Stomach smooth muscle (tissue), 2 donors: ENCODE measurements at regions not wholly inside any gene's neighbourhood (a gene's known extent, or its start where the extent isn't known, plus 50 kb on each side); places are given as distances from the start of the nearest gene placed in this dataset.

ENCODE experiments used
- H3K27ac ChIP-seq: one replicate; pipeline ENCODE4 v1.7.0; 2013; ENCODE audit warnings: mild to moderate bottlenecking, low read length, inconsistent platforms
- H3K27me3 ChIP-seq, 2 donors: one replicate each; pipeline ENCODE4 v1.7.0; 2013; ENCODE audit warnings: low read length in 2 of 2; ENCODE audit not compliant: insufficient read depth in 2 of 2, control insufficient read depth in 1 of 2
- H3K36me3 ChIP-seq, 2 donors: one replicate each; pipeline ENCODE4 v1.7.0; 2013; ENCODE audit warnings: low read length in 2 of 2; ENCODE audit not compliant: control insufficient read depth in 2 of 2, insufficient read depth in 2 of 2
- H3K4me1 ChIP-seq: one replicate; pipeline ENCODE4 v1.7.0; 2013; ENCODE audit warnings: low read length; ENCODE audit not compliant: control insufficient read depth, insufficient read depth
- H3K4me3 ChIP-seq, 2 donors: one replicate each; pipeline ENCODE4 v1.7.0; 2013; ENCODE audit warnings: low read length in 2 of 2
- H3K9ac ChIP-seq, 2 donors: one replicate each; pipeline ENCODE4 v1.7.0; 2013; ENCODE audit warnings: low read length in 2 of 2, mild to moderate bottlenecking in 1 of 2
- H3K9me3 ChIP-seq, 2 donors: one replicate each; pipeline ENCODE4 v1.7.0; 2013; ENCODE audit warnings: low read length in 2 of 2; ENCODE audit not compliant: control insufficient read depth in 2 of 2
- donor health status: healthy.
- donor health status: Pancreatic carcinoma.

DNA sequence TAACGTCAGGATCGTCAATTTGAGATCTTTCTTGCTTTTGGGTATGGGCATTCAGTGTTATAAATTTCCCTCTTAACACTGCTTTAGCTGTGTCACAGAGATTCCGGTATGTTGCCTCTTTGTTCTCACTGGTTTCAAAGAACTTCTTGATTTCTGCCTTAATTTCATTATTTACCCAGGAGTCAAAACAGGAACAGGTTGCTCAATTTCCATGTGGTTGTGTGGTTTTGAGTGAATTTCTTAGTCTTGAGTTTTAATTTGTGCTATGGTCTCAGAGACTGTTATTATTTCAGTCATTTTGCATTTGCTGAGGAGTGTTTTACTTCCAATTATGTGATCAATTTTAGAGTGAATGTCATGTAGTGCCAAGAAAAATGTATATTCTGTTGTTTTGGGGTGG, 153.1 kb downstream of the PCDH17 start:
- Histone ChIP-seq H3K4me3 (no peak overlapping the region), H3K27me3 (no peaks in the 10 kb centered on the region), H3K27ac (no peak overlapping the region), H3K36me3 (no peaks in the 10 kb centered on the region), H3K4me1 (no peaks in the 10 kb centered on the region), H3K9ac (no peak overlapping the region), H3K9me3 (peaks cover 0 to 4% of the 10 kb centered on the region in 2 donors)

DNA sequence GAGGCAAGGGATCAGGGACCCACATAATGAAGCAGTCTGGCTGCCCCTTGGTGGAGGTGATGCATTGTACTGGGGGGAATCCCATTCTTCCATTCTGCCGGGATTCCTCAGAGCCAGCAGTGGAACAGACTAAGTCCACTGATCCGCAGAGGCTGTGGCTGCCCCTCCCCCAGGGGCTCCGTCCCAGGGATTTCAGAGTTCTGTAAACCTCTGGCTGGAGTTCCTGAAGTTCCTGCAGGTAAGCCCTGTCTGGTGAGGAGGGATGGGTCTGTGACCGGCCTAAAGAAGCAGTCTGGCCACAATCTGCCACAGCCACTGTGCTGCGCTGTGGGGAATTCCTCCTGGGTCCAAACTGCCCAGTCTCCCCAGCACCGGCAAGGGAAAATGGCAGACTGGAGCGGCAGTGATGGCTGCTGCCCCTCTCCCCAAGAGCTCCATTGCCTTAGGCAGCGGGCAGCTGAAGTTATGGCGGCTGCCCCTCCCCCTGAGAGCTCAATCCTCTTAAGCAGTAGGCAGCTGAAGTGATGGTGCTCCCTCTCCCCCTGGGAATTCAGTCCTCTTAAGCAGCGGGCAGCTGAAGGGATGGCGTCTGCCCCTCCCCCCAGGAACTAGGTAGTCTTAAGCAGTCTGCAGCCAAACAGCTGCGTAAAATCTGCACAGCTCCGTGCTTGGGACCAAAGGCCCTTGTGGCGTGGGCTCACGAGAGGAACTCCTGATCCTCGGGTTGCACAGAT, 155.7 kb downstream of the PCDH17 start:
- peaks cover 0 to 4% of the 10 kb centered on the region in 2 donors for H3K9me3 ChIP-seq
- no peak overlapping the region for H3K4me3 ChIP-seq
- H3K9ac ChIP-seq, result no peak overlapping the region
- no peak overlapping the region for H3K27ac ChIP-seq
- H3K4me1 ChIP-seq, result no peaks in the 10 kb centered on the region
- no peaks in the 10 kb centered on the region for H3K36me3 ChIP-seq
- no peaks in the 10 kb centered on the region for H3K27me3 ChIP-seq

DNA sequence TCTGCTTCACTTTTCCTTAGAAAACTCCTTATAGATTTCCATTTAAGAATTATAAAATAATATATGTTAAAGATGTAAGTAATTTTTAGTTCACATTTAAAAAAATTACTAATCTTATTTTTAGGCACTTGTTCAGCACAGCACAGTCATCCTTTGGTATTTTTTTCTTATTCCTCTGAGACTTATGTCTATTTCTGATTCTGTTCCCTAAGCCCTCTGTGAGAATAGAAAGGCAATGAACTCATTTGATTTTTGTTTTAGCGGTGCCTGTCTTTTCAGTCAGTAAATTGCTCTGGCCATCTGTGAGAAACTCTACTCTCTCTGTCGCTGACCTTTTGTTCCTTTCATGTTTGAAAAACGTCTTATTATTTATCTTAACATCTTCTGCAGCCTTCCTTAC, 168.1 kb downstream of the PCDH17 start:
- Histone ChIP-seq H3K36me3 (no peaks in the 10 kb centered on the region), H3K27me3 (no peaks in the 10 kb centered on the region), H3K9me3 (no peaks in the 10 kb centered on the region), H3K4me3 (no peak overlapping the region), H3K4me1 (no peaks in the 10 kb centered on the region), H3K27ac (no peak overlapping the region), H3K9ac (no peak overlapping the region)

DNA sequence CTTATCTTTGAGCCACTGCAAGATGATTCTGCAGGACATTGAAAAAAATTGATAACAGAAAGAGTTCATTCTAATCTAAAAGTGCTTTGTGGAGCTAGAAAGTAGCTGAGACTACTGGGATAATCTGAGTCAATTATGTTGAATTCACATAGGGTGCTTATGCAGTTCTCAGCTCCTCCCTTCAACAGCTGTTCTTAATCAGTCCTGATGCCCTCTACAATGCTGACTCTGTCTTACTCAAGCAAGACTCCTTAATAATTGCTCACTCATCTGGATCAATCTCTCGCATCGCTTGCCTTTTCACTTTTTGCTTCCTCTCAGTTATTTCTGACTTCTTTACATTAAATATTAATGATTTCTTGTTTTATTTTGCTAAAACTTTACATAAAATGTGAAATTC, 182.1 kb downstream of the PCDH17 start:
- Histone ChIP-seq H3K9me3 (no peaks in the 10 kb centered on the region), H3K27ac (no peak overlapping the region), H3K9ac (no peak overlapping the region), H3K27me3 (no peaks in the 10 kb centered on the region), H3K4me1 (no peaks in the 10 kb centered on the region), H3K4me3 (no peak overlapping the region), H3K36me3 (no peaks in the 10 kb centered on the region)

DNA sequence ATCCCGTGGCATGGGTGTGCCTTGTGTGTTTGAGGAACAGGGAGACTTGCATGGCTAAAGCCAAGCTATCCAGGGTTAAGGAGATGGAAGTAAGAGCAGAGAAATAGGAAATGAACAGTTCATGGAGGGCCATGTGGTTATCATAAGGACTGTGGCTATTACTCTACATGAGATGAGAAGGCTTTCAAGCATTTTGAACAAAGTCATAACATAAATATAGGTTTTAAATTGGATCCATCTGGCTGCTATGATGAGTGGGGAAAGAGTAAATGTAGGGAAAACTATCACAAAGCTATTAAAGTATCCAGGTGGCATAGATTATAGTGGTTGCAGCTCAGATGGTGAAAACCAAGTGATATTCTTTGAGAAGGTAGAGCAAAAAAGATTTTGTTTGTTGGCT, 184.1 kb downstream of the PCDH17 start:
- Histone ChIP-seq H3K4me3 (no peak overlapping the region), H3K9ac (no peak overlapping the region), H3K36me3 (no peaks in the 10 kb centered on the region), H3K9me3 (no peaks in the 10 kb centered on the region), H3K4me1 (no peaks in the 10 kb centered on the region), H3K27ac (no peak overlapping the region), H3K27me3 (no peaks in the 10 kb centered on the region)

DNA sequence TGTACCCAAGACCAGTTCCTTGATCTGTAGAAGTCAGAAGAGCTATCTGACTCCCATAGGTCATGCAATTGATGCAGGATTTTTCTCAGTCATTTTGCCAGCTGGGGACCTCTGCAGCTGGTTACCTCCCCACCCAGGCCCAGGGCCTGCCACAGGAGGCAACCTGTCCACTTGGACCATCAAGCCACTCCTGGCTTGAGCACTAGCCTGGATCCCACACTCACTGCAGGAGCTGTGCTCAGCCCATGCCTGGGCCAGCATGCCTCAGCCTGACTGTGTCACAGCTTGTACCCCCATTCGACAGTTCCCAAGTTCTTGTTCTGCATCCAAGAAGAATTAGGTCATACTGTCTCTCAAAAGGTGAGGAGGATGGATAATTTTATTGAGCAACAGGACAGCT, 189.4 kb downstream of the PCDH17 start:
- Histone ChIP-seq H3K9ac (no peak overlapping the region), H3K4me1 (no peaks in the 10 kb centered on the region), H3K27ac (no peak overlapping the region), H3K27me3 (no peaks in the 10 kb centered on the region), H3K36me3 (no peaks in the 10 kb centered on the region), H3K4me3 (no peak overlapping the region), H3K9me3 (no peaks in the 10 kb centered on the region)

DNA sequence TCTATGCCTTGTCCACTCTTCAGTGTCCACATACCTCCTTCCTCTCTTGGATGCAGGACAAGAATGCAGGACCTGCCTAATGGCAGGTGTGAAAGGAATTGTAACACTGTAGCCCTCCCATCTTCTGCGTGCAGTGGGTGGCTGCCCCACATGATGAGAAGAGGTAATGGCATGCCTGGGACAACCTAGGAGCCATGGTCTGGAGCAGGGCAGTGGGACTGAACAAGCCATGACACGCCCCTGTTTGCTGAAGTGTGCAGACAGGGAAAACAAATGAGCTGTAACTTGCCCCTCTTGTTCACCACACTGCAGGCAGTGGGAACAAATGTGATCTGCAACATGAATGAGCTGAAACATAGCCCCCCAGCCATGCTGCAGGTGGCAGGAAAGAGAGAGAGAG, 192.2 kb downstream of the PCDH17 start:
- Histone ChIP-seq H3K27ac (no peak overlapping the region), H3K4me3 (no peak overlapping the region), H3K9me3 (no peaks in the 10 kb centered on the region), H3K9ac (no peak overlapping the region), H3K36me3 (no peaks in the 10 kb centered on the region), H3K27me3 (no peaks in the 10 kb centered on the region), H3K4me1 (no peaks in the 10 kb centered on the region)

DNA sequence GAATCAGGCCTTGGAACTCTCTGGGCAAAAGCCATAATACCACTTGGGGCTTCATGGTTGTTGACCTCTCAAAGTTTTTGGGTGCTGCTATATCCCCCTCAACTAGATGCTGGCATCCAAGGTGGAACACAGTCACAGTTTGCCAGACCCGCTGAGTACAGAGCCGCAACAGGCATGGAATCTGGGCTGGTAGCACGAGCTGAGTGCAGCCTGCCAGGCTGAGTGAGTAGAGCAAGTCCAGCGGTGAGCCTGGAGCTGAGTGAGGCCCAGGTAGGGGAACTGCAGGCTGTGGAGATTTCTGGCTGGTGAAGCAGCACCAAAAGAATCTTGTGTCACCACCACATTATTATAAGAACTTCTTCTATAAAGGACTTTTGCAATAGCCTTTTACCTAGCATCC, 192.6 kb downstream of the PCDH17 start:
- no peaks in the 10 kb centered on the region for H3K4me1 ChIP-seq
- H3K27ac ChIP-seq, result no peak overlapping the region
- H3K4me3 ChIP-seq, result no peak overlapping the region
- no peak overlapping the region for H3K9ac ChIP-seq
- no peaks in the 10 kb centered on the region for H3K36me3 ChIP-seq
- H3K9me3 ChIP-seq, result no peaks in the 10 kb centered on the region
- no peaks in the 10 kb centered on the region for H3K27me3 ChIP-seq

DNA sequence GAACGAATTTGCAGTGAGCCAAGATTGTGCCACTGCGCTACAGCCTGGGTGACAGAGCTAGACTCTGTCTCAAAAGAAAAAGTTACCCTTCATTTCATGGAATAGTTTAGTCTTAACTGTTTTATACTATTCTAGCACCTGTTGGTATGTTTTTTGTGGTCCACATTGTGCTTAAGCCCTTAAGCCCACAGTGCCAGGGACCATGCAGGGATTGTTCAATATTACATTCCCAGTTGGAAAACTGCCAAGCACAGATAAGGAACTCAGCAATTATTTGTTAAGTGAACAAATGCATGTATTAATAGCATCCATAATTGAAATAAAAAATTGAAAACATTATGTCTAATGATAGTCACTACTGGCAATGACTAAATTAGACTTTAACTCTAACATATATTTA, 193.5 kb downstream of the PCDH17 start:
- Histone ChIP-seq H3K36me3 (no peaks in the 10 kb centered on the region), H3K27me3 (no peaks in the 10 kb centered on the region), H3K9ac (no peak overlapping the region), H3K4me1 (no peaks in the 10 kb centered on the region), H3K9me3 (no peaks in the 10 kb centered on the region), H3K4me3 (no peak overlapping the region), H3K27ac (no peak overlapping the region)

DNA sequence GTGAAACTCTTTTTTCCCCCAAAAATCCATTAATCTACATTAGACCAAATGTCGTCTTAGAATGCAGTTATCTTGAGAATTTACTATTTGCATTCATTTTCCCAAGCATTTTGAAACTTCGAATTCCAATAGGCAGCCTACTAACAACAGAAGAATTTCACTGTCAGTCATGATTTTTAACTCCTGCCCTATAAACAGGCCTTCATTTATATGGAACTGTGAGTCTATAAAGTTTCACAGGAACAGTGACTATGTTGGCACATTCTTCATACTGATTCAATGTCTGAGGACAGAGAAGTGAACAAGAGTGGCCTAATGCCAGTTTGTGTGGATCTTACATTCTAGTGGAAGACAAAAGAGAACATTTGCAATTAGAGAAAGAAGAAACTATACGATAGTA, 198.0 kb downstream of the PCDH17 start:
- Histone ChIP-seq H3K27me3 (no peaks in the 10 kb centered on the region), H3K4me1 (no peaks in the 10 kb centered on the region), H3K4me3 (no peak overlapping the region), H3K36me3 (no peaks in the 10 kb centered on the region), H3K27ac (no peak overlapping the region), H3K9ac (no peak overlapping the region), H3K9me3 (no peaks in the 10 kb centered on the region)

DNA sequence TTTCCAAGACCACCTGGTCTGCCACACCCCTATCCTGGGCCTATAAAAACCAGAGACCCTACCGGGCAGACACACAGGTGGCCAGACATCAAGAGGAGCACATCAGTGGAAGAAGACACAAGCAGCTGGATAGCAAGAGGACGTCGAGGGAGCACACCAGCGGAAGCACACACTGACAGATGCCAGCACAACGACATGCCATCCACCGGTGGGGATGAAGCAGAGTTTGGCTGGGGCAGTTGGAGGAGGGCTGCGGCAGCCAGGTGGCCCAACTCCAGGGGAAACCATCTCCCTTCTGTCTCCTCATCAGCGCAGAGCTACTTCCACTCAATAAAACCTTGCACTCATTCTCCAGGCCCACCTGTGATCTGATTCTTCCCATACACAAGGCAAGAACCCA, 200.6 kb downstream of the PCDH17 start:
- no peaks in the 10 kb centered on the region for H3K9me3 ChIP-seq
- no peaks in the 10 kb centered on the region for H3K27me3 ChIP-seq
- no peaks in the 10 kb centered on the region for H3K36me3 ChIP-seq
- H3K4me3 ChIP-seq, result no peak overlapping the region
- no peak overlapping the region for H3K9ac ChIP-seq
- no peak overlapping the region for H3K27ac ChIP-seq
- H3K4me1 ChIP-seq, result no peaks in the 10 kb centered on the region
